GM23338 (cell line): ENCODE measurements at regions not wholly inside any gene's neighbourhood (a gene's known extent, or its start where the extent isn't known, plus 50 kb on each side); places are given as distances from the start of the nearest gene placed in this dataset.

Source experiments
- ATAC-seq: fragments of 200-7000 bp; cut with Tn5 transposase; 3 replicates; pipeline ENCODE4 v1.9.1; 2020
- DNase-seq: peaks from one replicate; pipeline ENCODE4 v3.0.0-alpha.2; 2015; ENCODE audit warnings: low spot score
- H2AFZ ChIP-seq: fragments of 200-600 bp; sonication (generic); 2 replicates; pipeline ENCODE4 v1.8.0; 2016; ENCODE audit warnings: antibody characterized with exemption, mild to moderate bottlenecking, moderate library complexity
- H3F3A ChIP-seq: fragments of 200-600 bp; sonication (generic); replicated peaks from 2 replicates; pipeline ENCODE4 v1.8.0; 2017; ENCODE audit warnings: antibody characterized with exemption, mixed run types, low read depth
- H3K27ac ChIP-seq: fragments of 200-600 bp; sonication (generic); 2 replicates; pipeline ENCODE4 v1.6.1; 2016; ENCODE audit warnings: low read depth
- H3K27me3 ChIP-seq: fragments of 200-600 bp; sonication (generic); 2 replicates; pipeline ENCODE4 v1.8.0; 2016; ENCODE audit warnings: mild to moderate bottlenecking, mixed run types, moderate library complexity; ENCODE audit not compliant: insufficient read depth
- H3K36me3 ChIP-seq: fragments of 200-600 bp; sonication (generic); 2 replicates; pipeline ENCODE4 v1.8.0; 2016; ENCODE audit warnings: mild to moderate bottlenecking; ENCODE audit not compliant: insufficient read depth
- H3K4me1 ChIP-seq: fragments of 200-600 bp; sonication (generic); 2 replicates; pipeline ENCODE4 v1.8.0; 2016; ENCODE audit warnings: mild to moderate bottlenecking, moderate library complexity; ENCODE audit not compliant: insufficient read depth
- H3K4me2 ChIP-seq: fragments of 200-600 bp; sonication (generic); 2 replicates; pipeline ENCODE4 v1.7.1; 2017; ENCODE audit warnings: mixed run types
- H3K4me3 ChIP-seq: fragments of 200-600 bp; sonication (generic); 2 replicates; pipeline ENCODE4 v1.6.1; 2016; ENCODE audit warnings: mixed run types
- H3K79me2 ChIP-seq: fragments of 200-600 bp; sonication (generic); replicated peaks from 2 replicates; pipeline ENCODE4 v1.8.0; 2017; ENCODE audit warnings: mild to moderate bottlenecking; ENCODE audit not compliant: insufficient read depth
- H3K9me2 ChIP-seq: fragments of 200-600 bp; sonication (generic); 2 replicates; pipeline ENCODE4 v1.8.0; 2017; ENCODE audit not compliant: insufficient read depth
- H4K20me1 ChIP-seq: fragments of 200-600 bp; sonication (generic); replicated peaks from 2 replicates; pipeline ENCODE4 v1.8.0; 2017; ENCODE audit warnings: mild to moderate bottlenecking; ENCODE audit not compliant: insufficient read depth
- H3K27ac Mint-ChIP-seq: 2 replicates; pipeline ENCODE4 v1.8.0; 2020; ENCODE audit warnings: inconsistent platforms, mild to moderate bottlenecking, moderate library complexity, mixed read lengths
- H3K27me3 Mint-ChIP-seq: 3 replicates; pipeline ENCODE4 v1.8.0; 2022; ENCODE audit warnings: low read depth, mild to moderate bottlenecking, moderate library complexity, mixed read lengths, inconsistent platforms; ENCODE audit not compliant: insufficient read depth, poor library complexity
- H3K36me3 Mint-ChIP-seq: 3 replicates; pipeline ENCODE4 v1.8.0; 2021; ENCODE audit warnings: low read depth, mild to moderate bottlenecking, inconsistent platforms, moderate library complexity, mixed read lengths
- H3K4me1 Mint-ChIP-seq: 3 replicates; pipeline ENCODE4 v1.8.0; 2020; ENCODE audit warnings: mild to moderate bottlenecking, inconsistent platforms, mixed read lengths
- H3K4me3 Mint-ChIP-seq: 3 replicates; pipeline ENCODE4 v1.8.0; 2021; ENCODE audit warnings: moderate library complexity, mild to moderate bottlenecking, inconsistent platforms, mixed read lengths
- H3K9me3 Mint-ChIP-seq: 3 replicates; pipeline ENCODE4 v1.8.0; 2020; ENCODE audit warnings: moderate library complexity, mild to moderate bottlenecking, inconsistent platforms, mixed read lengths
- ETS1 ChIP-seq: IDR thresholded peaks from 2 replicates; pipeline ENCODE4 v1.6.1; 2016; ENCODE audit warnings: antibody characterized with exemption
- EZH2phosphoT487 ChIP-seq: fragments of 200-600 bp; sonication (generic); IDR thresholded peaks from one replicate; pipeline ENCODE4 v1.8.1; 2018; ENCODE audit warnings: antibody characterized with exemption; ENCODE audit not compliant: unreplicated experiment
- STAT1 ChIP-seq: IDR thresholded peaks from one replicate; pipeline ENCODE4 v1.6.1; 2016; ENCODE audit warnings: antibody characterized with exemption; ENCODE audit not compliant: unreplicated experiment
- ZNF114 ChIP-seq: fragments of 250-450 bp; sonication (Bioruptor Pico); IDR thresholded peaks from 2 replicates; pipeline ENCODE4 v1.5.0; 2020; ENCODE audit warnings: mild to moderate bottlenecking, moderate library complexity
- ZNF331 ChIP-seq: fragments of 250-450 bp; sonication (Bioruptor Pico); IDR thresholded peaks from 2 replicates; pipeline ENCODE4 v1.5.0; 2020; ENCODE audit warnings: low read depth, mild to moderate bottlenecking, moderate library complexity
- TF ChIP-seq, protein P1 (sequence below): IDR thresholded peaks from one replicate; pipeline ENCODE4 v1.6.1; 2018; ENCODE audit warnings: antibody characterized with exemption; ENCODE audit not compliant: unreplicated experiment
- TF ChIP-seq, protein P2 (sequence below): fragments of 250-450 bp; sonication (Bioruptor Pico); IDR thresholded peaks from 2 replicates; pipeline ENCODE4 v1.5.0; 2020; ENCODE audit warnings: mild to moderate bottlenecking, moderate library complexity
- TF ChIP-seq, protein P3 (sequence below), 2 experiments: fragments of 200-600 bp in 1 of 2; sonication (generic) in 1 of 2; conservative IDR thresholded peaks; 2 replicates each; pipeline versions ENCODE4 v1.5.1 to v1.6.1; 2016 to 2017; ENCODE audit warnings: antibody characterized with exemption in 2 of 2, low read depth in 2 of 2, mild to moderate bottlenecking in 2 of 2, moderate library complexity in 1 of 2

- TF ChIP-seq EZH2phosphoT487 (no peak), ZNF331 (CRISPR knock-in tag) (no peak)
- DNase-seq (no peak), ATAC-seq (no peak)
- no peaks in the 10 kb centered on the region for H3F3A ChIP-seq
- no peaks in the 10 kb centered on the region for H3K27me3 ChIP-seq
- no peak overlapping the region for H3K4me3 ChIP-seq
- H3K27ac ChIP-seq, result no peak overlapping the region
- Mint-ChIP-seq H3K27ac (no peak overlapping the region), H3K4me1 (no peaks in the 10 kb centered on the region), H3K27me3 (no peaks in the 10 kb centered on the region), H3K9me3 (no peaks in the 10 kb centered on the region), H3K4me3 (no peak overlapping the region), H3K36me3 (no peaks in the 10 kb centered on the region)
- no peaks in the 10 kb centered on the region for H3K36me3 ChIP-seq
- no peak overlapping the region for H3K4me2 ChIP-seq
- H2AFZ ChIP-seq, result no peak overlapping the region
- no peaks in the 10 kb centered on the region for H4K20me1 ChIP-seq
- H3K4me1 ChIP-seq, result no peaks in the 10 kb centered on the region
- H3K9me2 ChIP-seq, result peaks cover 13% of the 10 kb centered on the region; the same call in 1 of the 2 replicates
- no peaks in the 10 kb centered on the region for H3K79me2 ChIP-seq
Measured at GRCh38 chr3:53422954-53423698, 71.3 kb upstream of the CACNA1D start.

- Histone ChIP-seq H3K36me3 (no peaks in the 10 kb centered on the region), H3K27me3 (no peaks in the 10 kb centered on the region), H3K9me2 (peaks cover 13% of the 10 kb centered on the region; the same call in 1 of the 2 replicates), H3K4me1 (no peaks in the 10 kb centered on the region), H3K4me2 (no peak overlapping the region), H2AFZ (no peak overlapping the region), H4K20me1 (no peaks in the 10 kb centered on the region), H3K79me2 (no peaks in the 10 kb centered on the region), H3K27ac (no peak overlapping the region), H3K4me3 (no peak overlapping the region), H3F3A (no peaks in the 10 kb centered on the region)
- Mint-ChIP-seq H3K36me3 (no peaks in the 10 kb centered on the region), H3K27me3 (no peaks in the 10 kb centered on the region), H3K4me3 (no peak overlapping the region), H3K27ac (no peak overlapping the region), H3K4me1 (no peaks in the 10 kb centered on the region), H3K9me3 (no peaks in the 10 kb centered on the region)
- ATAC-seq, result no peak
- DNase-seq, result no peak
- TF ChIP-seq ETS1 (no peak), ZNF114 (no peak), STAT1 (no peak), EZH2phosphoT487 (no peak)
- TF ChIP-seq, protein P1, sequence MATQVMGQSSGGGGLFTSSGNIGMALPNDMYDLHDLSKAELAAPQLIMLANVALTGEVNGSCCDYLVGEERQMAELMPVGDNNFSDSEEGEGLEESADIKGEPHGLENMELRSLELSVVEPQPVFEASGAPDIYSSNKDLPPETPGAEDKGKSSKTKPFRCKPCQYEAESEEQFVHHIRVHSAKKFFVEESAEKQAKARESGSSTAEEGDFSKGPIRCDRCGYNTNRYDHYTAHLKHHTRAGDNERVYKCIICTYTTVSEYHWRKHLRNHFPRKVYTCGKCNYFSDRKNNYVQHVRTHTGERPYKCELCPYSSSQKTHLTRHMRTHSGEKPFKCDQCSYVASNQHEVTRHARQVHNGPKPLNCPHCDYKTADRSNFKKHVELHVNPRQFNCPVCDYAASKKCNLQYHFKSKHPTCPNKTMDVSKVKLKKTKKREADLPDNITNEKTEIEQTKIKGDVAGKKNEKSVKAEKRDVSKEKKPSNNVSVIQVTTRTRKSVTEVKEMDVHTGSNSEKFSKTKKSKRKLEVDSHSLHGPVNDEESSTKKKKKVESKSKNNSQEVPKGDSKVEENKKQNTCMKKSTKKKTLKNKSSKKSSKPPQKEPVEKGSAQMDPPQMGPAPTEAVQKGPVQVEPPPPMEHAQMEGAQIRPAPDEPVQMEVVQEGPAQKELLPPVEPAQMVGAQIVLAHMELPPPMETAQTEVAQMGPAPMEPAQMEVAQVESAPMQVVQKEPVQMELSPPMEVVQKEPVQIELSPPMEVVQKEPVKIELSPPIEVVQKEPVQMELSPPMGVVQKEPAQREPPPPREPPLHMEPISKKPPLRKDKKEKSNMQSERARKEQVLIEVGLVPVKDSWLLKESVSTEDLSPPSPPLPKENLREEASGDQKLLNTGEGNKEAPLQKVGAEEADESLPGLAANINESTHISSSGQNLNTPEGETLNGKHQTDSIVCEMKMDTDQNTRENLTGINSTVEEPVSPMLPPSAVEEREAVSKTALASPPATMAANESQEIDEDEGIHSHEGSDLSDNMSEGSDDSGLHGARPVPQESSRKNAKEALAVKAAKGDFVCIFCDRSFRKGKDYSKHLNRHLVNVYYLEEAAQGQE, result no peak
- TF ChIP-seq, protein P2, sequence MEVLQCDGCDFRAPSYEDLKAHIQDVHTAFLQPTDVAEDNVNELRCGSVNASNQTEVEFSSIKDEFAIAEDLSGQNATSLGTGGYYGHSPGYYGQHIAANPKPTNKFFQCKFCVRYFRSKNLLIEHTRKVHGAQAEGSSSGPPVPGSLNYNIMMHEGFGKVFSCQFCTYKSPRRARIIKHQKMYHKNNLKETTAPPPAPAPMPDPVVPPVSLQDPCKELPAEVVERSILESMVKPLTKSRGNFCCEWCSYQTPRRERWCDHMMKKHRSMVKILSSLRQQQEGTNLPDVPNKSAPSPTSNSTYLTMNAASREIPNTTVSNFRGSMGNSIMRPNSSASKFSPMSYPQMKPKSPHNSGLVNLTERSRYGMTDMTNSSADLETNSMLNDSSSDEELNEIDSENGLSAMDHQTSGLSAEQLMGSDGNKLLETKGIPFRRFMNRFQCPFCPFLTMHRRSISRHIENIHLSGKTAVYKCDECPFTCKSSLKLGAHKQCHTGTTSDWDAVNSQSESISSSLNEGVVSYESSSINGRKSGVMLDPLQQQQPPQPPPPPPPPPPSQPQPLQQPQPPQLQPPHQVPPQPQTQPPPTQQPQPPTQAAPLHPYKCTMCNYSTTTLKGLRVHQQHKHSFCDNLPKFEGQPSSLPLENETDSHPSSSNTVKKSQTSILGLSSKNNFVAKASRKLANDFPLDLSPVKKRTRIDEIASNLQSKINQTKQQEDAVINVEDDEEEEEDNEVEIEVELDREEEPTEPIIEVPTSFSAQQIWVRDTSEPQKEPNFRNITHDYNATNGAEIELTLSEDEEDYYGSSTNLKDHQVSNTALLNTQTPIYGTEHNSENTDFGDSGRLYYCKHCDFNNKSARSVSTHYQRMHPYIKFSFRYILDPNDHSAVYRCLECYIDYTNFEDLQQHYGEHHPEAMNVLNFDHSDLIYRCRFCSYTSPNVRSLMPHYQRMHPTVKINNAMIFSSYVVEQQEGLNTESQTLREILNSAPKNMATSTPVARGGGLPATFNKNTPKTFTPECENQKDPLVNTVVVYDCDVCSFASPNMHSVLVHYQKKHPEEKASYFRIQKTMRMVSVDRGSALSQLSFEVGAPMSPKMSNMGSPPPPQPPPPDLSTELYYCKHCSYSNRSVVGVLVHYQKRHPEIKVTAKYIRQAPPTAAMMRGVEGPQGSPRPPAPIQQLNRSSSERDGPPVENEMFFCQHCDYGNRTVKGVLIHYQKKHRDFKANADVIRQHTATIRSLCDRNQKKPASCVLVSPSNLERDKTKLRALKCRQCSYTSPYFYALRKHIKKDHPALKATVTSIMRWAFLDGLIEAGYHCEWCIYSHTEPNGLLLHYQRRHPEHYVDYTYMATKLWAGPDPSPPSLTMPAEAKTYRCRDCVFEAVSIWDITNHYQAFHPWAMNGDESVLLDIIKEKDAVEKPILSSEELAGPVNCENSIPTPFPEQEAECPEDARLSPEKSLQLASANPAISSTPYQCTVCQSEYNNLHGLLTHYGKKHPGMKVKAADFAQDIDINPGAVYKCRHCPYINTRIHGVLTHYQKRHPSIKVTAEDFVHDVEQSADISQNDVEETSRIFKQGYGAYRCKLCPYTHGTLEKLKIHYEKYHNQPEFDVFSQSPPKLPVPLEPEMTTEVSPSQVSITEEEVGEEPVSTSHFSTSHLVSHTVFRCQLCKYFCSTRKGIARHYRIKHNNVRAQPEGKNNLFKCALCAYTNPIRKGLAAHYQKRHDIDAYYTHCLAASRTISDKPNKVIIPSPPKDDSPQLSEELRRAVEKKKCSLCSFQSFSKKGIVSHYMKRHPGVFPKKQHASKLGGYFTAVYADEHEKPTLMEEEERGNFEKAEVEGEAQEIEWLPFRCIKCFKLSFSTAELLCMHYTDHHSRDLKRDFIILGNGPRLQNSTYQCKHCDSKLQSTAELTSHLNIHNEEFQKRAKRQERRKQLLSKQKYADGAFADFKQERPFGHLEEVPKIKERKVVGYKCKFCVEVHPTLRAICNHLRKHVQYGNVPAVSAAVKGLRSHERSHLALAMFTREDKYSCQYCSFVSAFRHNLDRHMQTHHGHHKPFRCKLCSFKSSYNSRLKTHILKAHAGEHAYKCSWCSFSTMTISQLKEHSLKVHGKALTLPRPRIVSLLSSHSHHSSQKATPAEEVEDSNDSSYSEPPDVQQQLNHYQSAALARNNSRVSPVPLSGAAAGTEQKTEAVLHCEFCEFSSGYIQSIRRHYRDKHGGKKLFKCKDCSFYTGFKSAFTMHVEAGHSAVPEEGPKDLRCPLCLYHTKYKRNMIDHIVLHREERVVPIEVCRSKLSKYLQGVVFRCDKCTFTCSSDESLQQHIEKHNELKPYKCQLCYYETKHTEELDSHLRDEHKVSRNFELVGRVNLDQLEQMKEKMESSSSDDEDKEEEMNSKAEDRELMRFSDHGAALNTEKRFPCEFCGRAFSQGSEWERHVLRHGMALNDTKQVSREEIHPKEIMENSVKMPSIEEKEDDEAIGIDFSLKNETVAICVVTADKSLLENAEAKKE (CRISPR knock-in tag), result no peak
- TF ChIP-seq, protein P3, sequence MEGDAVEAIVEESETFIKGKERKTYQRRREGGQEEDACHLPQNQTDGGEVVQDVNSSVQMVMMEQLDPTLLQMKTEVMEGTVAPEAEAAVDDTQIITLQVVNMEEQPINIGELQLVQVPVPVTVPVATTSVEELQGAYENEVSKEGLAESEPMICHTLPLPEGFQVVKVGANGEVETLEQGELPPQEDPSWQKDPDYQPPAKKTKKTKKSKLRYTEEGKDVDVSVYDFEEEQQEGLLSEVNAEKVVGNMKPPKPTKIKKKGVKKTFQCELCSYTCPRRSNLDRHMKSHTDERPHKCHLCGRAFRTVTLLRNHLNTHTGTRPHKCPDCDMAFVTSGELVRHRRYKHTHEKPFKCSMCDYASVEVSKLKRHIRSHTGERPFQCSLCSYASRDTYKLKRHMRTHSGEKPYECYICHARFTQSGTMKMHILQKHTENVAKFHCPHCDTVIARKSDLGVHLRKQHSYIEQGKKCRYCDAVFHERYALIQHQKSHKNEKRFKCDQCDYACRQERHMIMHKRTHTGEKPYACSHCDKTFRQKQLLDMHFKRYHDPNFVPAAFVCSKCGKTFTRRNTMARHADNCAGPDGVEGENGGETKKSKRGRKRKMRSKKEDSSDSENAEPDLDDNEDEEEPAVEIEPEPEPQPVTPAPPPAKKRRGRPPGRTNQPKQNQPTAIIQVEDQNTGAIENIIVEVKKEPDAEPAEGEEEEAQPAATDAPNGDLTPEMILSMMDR (conservative IDR thresholded peaks at IDR 0.05; ENCODE audit: low read depth in 2 of 2), result no peak
Measured at GRCh38 chr3:53425936-53426335, 68.5 kb upstream of the CACNA1D start.
